Body of pancreas (tissue), 4 donors: ENCODE measurements at regions not wholly inside any gene's neighbourhood (a gene's known extent, or its start where the extent isn't known, plus 50 kb on each side); places are given as distances from the start of the nearest gene placed in this dataset.

ENCODE experiments used
- ATAC-seq: fragments of 150-250 bp; one replicate; pipeline ENCODE4 v1.9.1; 2016
- DNase-seq, 4 donors: peaks; one replicate each; pipeline ENCODE4 v3.0.0-alpha.2; 2019
- H3K27ac ChIP-seq, 4 donors: fragments of 200-600 bp; sonication (generic); 1 replicate in 3 of 4; 2 replicates in 1 of 4; pipeline versions ENCODE4 v1.5.1 to v1.6.1; 2016 to 2019; ENCODE audit warnings: mild to moderate bottlenecking in 1 of 4, mixed read lengths in 1 of 4, moderate library complexity in 1 of 4
- H3K27me3 ChIP-seq, 2 donors: fragments of 200-600 bp; sonication (generic); one replicate each; pipeline ENCODE4 v1.6.0; 2016; ENCODE audit warnings: mild to moderate bottlenecking in 1 of 2
- H3K36me3 ChIP-seq, 2 donors: fragments of 200-600 bp; sonication (generic); replicated peaks in 1 of 2; 2 replicates each; pipeline ENCODE4 v1.5.1; 2016; ENCODE audit warnings: low read depth in 2 of 2; ENCODE audit not compliant: insufficient read depth in 1 of 2
- H3K4me1 ChIP-seq: fragments of 200-600 bp; sonication (generic); one replicate; pipeline ENCODE4 v1.6.0; 2016
- H3K4me3 ChIP-seq, 2 donors: fragments of 200-600 bp; sonication (generic); 1 replicate in 1 of 2; 2 replicates in 1 of 2; pipeline ENCODE4 v1.5.1; 2016 to 2019
- H3K9me3 ChIP-seq, 3 donors: fragments of 200-600 bp; sonication (generic); 1 replicate in 2 of 3; 2 replicates in 1 of 3; pipeline ENCODE4 v1.5.1; 2016
- POLR2A ChIP-seq, 3 donors: fragments of 450-650 bp; IDR thresholded peaks; one replicate each; pipeline ENCODE4 v1.6.1; 2016; ENCODE audit warnings: antibody characterized with exemption in 3 of 3, mild to moderate bottlenecking in 2 of 3
- WGBS, 2 donors: methylation state at CpG; one replicate each; pipeline ENCODE4 v1.1.5; 2017; 5-methylcytosine and 5-hydroxymethylcytosine counted together
- intact Hi-C: fragments of 100-400 bp; cut with DNase I; formaldehyde crosslinking; loops from one replicate; pipeline ENCODE4 v1.15.1; 2023
- TF ChIP-seq, protein P1 (sequence below), 7 experiments: fragments of 450-650 bp in 4 of 7; fragments of 200-600 bp in 3 of 7; sonication (generic) in 3 of 7; IDR thresholded peaks; one replicate each; pipeline ENCODE4 v1.5.1; 2016 to 2019; ENCODE audit warnings: antibody characterized with exemption in 7 of 7

DNA sequence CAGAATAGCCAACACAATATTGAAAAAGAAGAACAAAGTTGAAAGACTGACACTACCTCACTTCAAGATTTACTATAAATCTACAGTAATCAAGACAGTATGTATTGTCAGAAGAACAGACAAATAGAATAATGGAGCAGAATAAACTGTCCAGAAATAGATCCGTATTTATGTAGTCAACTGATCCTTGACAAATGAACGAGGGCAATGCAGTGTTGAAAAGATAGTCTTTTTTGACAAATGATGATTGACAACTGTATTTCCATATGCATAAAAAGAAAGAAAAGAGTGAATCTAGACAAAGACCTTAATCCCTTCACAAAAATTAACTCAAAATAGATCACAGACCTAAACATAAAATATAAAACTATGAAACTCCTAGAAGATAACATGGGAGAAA is 767.1 kb downstream of the KCNA4 start:
- Histone ChIP-seq H3K4me3 (no peak overlapping the region), H3K4me1 (no peaks in the 10 kb centered on the region), H3K36me3 (no peaks in the 10 kb centered on the region), H3K9me3 (no peaks in the 10 kb centered on the region), H3K27ac (no peak overlapping the region), H3K27me3 (no peaks in the 10 kb centered on the region)
- no peak for DNase-seq
- whole genome bisulfite sequencing, 2 donors, result 52 to 66% methylated on average over 2 of the region's 2 CpGs
- no peak for ATAC-seq
- intact Hi-C loops, result no loop called here
- TF ChIP-seq POLR2A (IDR thresholded peaks at IDR 0.05), result no peak
- TF ChIP-seq, protein P1, sequence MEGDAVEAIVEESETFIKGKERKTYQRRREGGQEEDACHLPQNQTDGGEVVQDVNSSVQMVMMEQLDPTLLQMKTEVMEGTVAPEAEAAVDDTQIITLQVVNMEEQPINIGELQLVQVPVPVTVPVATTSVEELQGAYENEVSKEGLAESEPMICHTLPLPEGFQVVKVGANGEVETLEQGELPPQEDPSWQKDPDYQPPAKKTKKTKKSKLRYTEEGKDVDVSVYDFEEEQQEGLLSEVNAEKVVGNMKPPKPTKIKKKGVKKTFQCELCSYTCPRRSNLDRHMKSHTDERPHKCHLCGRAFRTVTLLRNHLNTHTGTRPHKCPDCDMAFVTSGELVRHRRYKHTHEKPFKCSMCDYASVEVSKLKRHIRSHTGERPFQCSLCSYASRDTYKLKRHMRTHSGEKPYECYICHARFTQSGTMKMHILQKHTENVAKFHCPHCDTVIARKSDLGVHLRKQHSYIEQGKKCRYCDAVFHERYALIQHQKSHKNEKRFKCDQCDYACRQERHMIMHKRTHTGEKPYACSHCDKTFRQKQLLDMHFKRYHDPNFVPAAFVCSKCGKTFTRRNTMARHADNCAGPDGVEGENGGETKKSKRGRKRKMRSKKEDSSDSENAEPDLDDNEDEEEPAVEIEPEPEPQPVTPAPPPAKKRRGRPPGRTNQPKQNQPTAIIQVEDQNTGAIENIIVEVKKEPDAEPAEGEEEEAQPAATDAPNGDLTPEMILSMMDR (IDR thresholded peaks at IDR 0.05), result no peak

DNA sequence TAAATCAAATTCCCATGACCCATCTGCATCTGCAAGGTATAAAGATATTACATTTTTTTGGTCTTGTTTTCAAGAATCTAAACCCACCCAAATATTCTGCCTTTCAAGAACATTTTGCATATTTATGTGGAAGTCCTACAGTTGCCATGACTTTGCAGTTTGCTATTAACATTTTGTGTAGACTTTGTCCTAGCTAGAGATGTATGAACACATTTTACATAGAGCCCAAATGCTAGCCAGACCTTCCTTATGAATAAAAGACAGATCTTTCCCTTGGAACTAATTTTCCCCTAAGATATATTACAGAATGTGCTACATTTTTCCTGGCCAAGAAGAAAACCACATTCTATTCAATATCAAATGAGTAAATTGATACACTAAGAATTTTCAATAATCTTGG is 772.5 kb downstream of the KCNA4 start:
- ATAC-seq, result no peak
- H3K4me3 ChIP-seq, result no peak overlapping the region
- H3K27me3 ChIP-seq, result no peaks in the 10 kb centered on the region
- H3K36me3 ChIP-seq, result no peaks in the 10 kb centered on the region
- no peaks in the 10 kb centered on the region for H3K9me3 ChIP-seq
- DNase-seq, result no peak
- H3K27ac ChIP-seq, result no peak overlapping the region
- intact Hi-C loops, result no loop called here
- no peaks in the 10 kb centered on the region for H3K4me1 ChIP-seq
- TF ChIP-seq POLR2A (IDR thresholded peaks at IDR 0.05), result no peak
- TF ChIP-seq, protein P1 (IDR thresholded peaks at IDR 0.05), result no peak

DNA sequence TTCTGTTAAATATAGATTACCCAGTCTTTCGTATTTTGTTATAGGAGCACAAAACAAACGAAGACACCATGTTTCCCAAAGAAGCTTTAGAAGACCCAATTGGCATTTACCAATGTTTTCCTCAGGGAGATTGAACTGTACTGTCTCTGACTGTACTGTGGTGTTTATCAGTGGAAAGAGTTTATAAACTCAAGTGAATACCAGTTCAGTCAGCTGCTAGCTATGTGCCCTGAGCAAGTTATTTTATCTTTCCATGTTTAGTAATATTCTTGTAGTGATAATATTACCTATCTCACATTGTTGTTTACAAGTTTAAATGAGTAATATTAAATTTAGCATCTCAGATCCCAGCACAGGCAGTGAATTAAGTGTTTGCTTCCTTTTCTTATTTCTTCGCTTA is 773.2 kb downstream of the KCNA4 start:
- TF ChIP-seq, protein P1 (IDR thresholded peaks at IDR 0.05), result no peak
- no peak for TF ChIP-seq POLR2A (IDR thresholded peaks at IDR 0.05)
- ATAC-seq (no peak), DNase-seq (no peak)
- no peaks in the 10 kb centered on the region for H3K4me1 ChIP-seq
- H3K4me3 ChIP-seq, result no peak overlapping the region
- WGBS, 2 donors, result 53 to 61% methylated on average over 3 of the region's 3 CpGs
- no peaks in the 10 kb centered on the region for H3K36me3 ChIP-seq
- intact Hi-C loops, result no loop called here
- H3K27ac ChIP-seq, result no peak overlapping the region
- no peaks in the 10 kb centered on the region for H3K9me3 ChIP-seq
- no peaks in the 10 kb centered on the region for H3K27me3 ChIP-seq

DNA sequence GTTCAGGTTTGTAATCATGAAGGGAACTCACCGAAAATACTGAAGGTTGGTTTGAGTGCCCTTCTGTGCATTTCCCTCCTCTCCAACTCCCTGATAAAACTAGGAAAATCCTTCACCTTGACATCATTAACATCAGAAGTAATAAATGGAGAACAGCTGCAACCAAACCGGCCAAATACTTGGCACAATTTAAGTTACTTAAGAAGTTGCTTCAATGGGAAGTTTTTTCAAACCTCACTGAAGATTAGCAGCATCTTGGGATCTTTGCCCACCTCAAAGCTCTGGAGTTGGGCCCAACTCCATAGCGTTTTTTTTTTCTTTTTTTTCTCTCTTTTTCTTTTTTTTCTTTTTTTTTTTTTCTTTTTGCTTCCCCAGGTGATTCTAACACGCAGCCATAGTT is 784.8 kb downstream of the KCNA4 start:
- no peak for DNase-seq
- ATAC-seq, result no peak
- no peaks in the 10 kb centered on the region for H3K4me1 ChIP-seq
- whole genome bisulfite sequencing, 2 donors, result 47% methylated on average over 4 of the region's 4 CpGs
- intact Hi-C loops, result no loop called here
- H3K27ac ChIP-seq, result no peak overlapping the region
- H3K27me3 ChIP-seq, result no peaks in the 10 kb centered on the region
- no peaks in the 10 kb centered on the region for H3K36me3 ChIP-seq
- no peak for TF ChIP-seq POLR2A (IDR thresholded peaks at IDR 0.05)
- TF ChIP-seq, protein P1 (IDR thresholded peaks at IDR 0.05), result no peak
- H3K9me3 ChIP-seq, result no peaks in the 10 kb centered on the region
- H3K4me3 ChIP-seq, result no peak overlapping the region

DNA sequence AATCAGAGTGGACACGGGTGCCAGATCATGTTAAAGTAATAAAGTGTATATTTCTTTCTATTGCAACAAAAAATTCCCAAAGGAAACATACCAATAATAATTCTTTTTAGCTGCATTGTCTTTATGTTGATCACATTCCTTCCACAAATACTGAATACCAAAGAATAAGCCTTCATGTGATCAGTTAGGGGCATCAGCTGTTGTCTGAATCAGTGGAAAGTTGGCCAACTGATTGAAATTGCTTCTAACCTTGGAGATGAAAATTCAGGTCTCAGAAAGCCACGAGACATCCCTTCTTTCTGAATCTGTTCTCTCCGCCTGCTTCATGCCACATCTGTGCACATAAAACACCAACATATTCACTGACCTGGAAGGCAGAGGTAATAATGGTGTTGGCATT is 785.2 kb downstream of the KCNA4 start:
- 55 to 66% methylated on average over 3 of the region's 3 CpGs for WGBS, 2 donors
- TF ChIP-seq, protein P1 (IDR thresholded peaks at IDR 0.05), result no peak
- TF ChIP-seq POLR2A (IDR thresholded peaks at IDR 0.05), result no peak
- ATAC-seq (no peak), DNase-seq (no peak)
- Histone ChIP-seq H3K27ac (no peak overlapping the region), H3K9me3 (no peaks in the 10 kb centered on the region), H3K4me1 (no peaks in the 10 kb centered on the region), H3K4me3 (no peak overlapping the region), H3K27me3 (no peaks in the 10 kb centered on the region), H3K36me3 (no peaks in the 10 kb centered on the region)
- intact Hi-C loops, result no loop called here
